PC-3 (cell line): ENCODE measurements at regions not wholly inside any gene's neighbourhood (a gene's known extent, or its start where the extent isn't known, plus 50 kb on each side); places are given as distances from the start of the nearest gene placed in this dataset.

ENCODE experiments used
- ATAC-seq: fragments of 200-7000 bp; cut with Tn5 transposase; 2 replicates; pipeline ENCODE4 v1.9.1; 2020; ENCODE audit warnings: mild to moderate bottlenecking, moderate library complexity
- BruUV-seq: library from RNA; stranded (reverse); fragments of 400-500 nt; replicated peaks from 2 replicates; lab custom pipeline; 2021; lab: Mats Ljungman, UMichigan
- CTCF ChIA-PET: fragments of 300-600 bp; sonication (Branson Sonifier 250); formaldehyde crosslinking; loops from one replicate; lab custom pipeline; 2022; ENCODE audit warnings: antibody characterized with exemption; lab: Charles Lee
- POLR2A ChIA-PET: fragments of 300-600 bp; sonication (Branson Sonifier 250); formaldehyde crosslinking; loops from one replicate; lab custom pipeline; 2022; ENCODE audit warnings: antibody characterized with exemption; ENCODE audit not compliant: unreplicated experiment; lab: Charles Lee
- DNase-seq: peaks from one replicate; pipeline ENCODE4 v3.0.0-alpha.2; 2015
- H2AFZ ChIP-seq: fragments of 300-600 bp; sonication (generic); 2 replicates; pipeline ENCODE4 v1.6.0; 2016; ENCODE audit warnings: antibody characterized with exemption, low read length
- H3F3A ChIP-seq: fragments of 300-600 bp; sonication (generic); one replicate; pipeline ENCODE4 v1.6.0; 2017; ENCODE audit warnings: antibody characterized with exemption, low read length, control low read depth, mild to moderate bottlenecking; ENCODE audit not compliant: unreplicated experiment
- H3K27ac ChIP-seq: fragments of 300-600 bp; sonication (generic); 2 replicates; pipeline ENCODE4 v1.5.1; 2016; ENCODE audit warnings: mild to moderate bottlenecking, low read length
- H3K27me3 ChIP-seq: fragments of 300-600 bp; sonication (generic); 2 replicates; pipeline ENCODE4 v1.6.1; 2016; ENCODE audit warnings: low read length, mixed read lengths
- H3K36me3 ChIP-seq: fragments of 300-600 bp; sonication (generic); 2 replicates; pipeline ENCODE4 v1.6.1; 2016; ENCODE audit warnings: low read depth, mixed run types, low read length, mixed read lengths
- H3K4me1 ChIP-seq: fragments of 300-600 bp; sonication (generic); 2 replicates; pipeline ENCODE4 v1.5.1; 2016; ENCODE audit warnings: low read length; ENCODE audit not compliant: insufficient read depth
- H3K4me2 ChIP-seq: fragments of 300-600 bp; sonication (generic); 2 replicates; pipeline ENCODE4 v1.6.0; 2016; ENCODE audit warnings: low read length
- H3K4me3 ChIP-seq: fragments of 300-600 bp; sonication (generic); 2 replicates; pipeline ENCODE4 v1.5.1; 2016; ENCODE audit warnings: mild to moderate bottlenecking, low read length, mixed read lengths
- H3K79me2 ChIP-seq: fragments of 300-600 bp; sonication (generic); 2 replicates; pipeline ENCODE4 v1.6.1; 2017; ENCODE audit warnings: low read length, mixed read lengths
- H3K9ac ChIP-seq: fragments of 300-600 bp; sonication (generic); 2 replicates; pipeline ENCODE4 v1.6.0; 2016; ENCODE audit warnings: mild to moderate bottlenecking, low read length
- H3K9me2 ChIP-seq: fragments of 300-600 bp; sonication (generic); replicated peaks from 2 replicates; pipeline ENCODE4 v1.6.1; 2016; ENCODE audit warnings: mixed run types, low read length, mixed read lengths
- H3K9me3 ChIP-seq: fragments of 300-600 bp; sonication (generic); 2 replicates; pipeline ENCODE4 v1.6.1; 2016; ENCODE audit warnings: low read length, mixed read lengths
- H4K20me1 ChIP-seq: fragments of 300-600 bp; sonication (generic); 2 replicates; pipeline ENCODE4 v1.6.1; 2016; ENCODE audit warnings: low read length, mixed read lengths
- CTCF ChIP-seq: fragments of 300-600 bp; sonication (generic); conservative IDR thresholded peaks from 2 replicates; pipeline ENCODE4 v1.5.1; 2017; ENCODE audit warnings: antibody characterized with exemption, low read depth, mild to moderate bottlenecking, low read length
- EZH2 ChIP-seq: fragments of 300-600 bp; sonication (generic); IDR thresholded peaks from one replicate; pipeline ENCODE4 v1.6.1; 2017; ENCODE audit warnings: antibody characterized with exemption, mild to moderate bottlenecking, low read length; ENCODE audit not compliant: unreplicated experiment
- EZH2phosphoT487 ChIP-seq: fragments of 300-600 bp; sonication (generic); IDR thresholded peaks from 2 replicates; pipeline ENCODE4 v1.6.1; 2018; ENCODE audit warnings: mild to moderate bottlenecking, antibody characterized with exemption, low read length, borderline replicate concordance
- intact Hi-C: fragments of 100-400 bp; cut with micrococcal nuclease; formaldehyde crosslinking; loops from 2 replicates; pipeline ENCODE4 v1.9.0; 2023

DNA sequence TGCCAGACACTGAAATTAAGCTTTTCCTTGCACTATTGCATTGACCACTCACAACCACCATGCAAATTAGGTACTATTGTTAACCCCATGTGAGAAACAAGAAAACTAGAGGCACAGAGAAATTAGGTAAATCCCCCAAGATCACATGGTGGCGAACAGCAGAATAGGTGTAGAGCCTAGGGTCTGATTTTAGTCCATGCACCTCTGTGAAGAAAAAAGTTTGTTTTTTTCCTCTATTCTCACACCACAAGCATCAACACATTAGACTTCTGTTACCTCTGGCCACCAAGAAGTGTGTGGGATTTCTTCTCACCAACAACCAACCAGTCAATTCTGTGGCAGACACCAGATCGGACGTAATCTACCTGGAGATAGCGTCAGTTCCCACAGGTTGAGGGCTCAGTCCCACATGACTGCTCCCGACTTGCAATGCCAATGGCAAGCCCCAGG lies 391.9 kb downstream of the COG6 start:
- no peaks in the 10 kb centered on the region for H3K27me3 ChIP-seq
- no peaks in the 10 kb centered on the region for H3K4me1 ChIP-seq
- no peaks in the 10 kb centered on the region for H3K9me3 ChIP-seq
- H3K4me3 ChIP-seq, result no peak overlapping the region
- ChIA-PET CTCF (no interaction called here), POLR2A (no interaction called here)
- ATAC-seq (no peak), DNase-seq (no peak)
- H3K4me2 ChIP-seq, result no peak overlapping the region
- H3K36me3 ChIP-seq, result no peaks in the 10 kb centered on the region
- no peak overlapping the region for H3K27ac ChIP-seq
- intact Hi-C loops, result no loop called here
- no peaks in the 10 kb centered on the region for H3F3A ChIP-seq
- H4K20me1 ChIP-seq, result no peaks in the 10 kb centered on the region
- TF ChIP-seq EZH2 (no peak), CTCF (no peak), EZH2phosphoT487 (no peak)
- no peak overlapping the region for H2AFZ ChIP-seq
- no TSS peak for BruUV-seq
- no peak overlapping the region for H3K9ac ChIP-seq
- H3K79me2 ChIP-seq, result no peaks in the 10 kb centered on the region
- H3K9me2 ChIP-seq, result no peaks in the 10 kb centered on the region

- H2AFZ ChIP-seq, result no peak overlapping the region
- intact Hi-C loops, result no loop called here
- no peak for DNase-seq
- no peaks in the 10 kb centered on the region for H3K36me3 ChIP-seq
- H3K9ac ChIP-seq, result no peak overlapping the region
- H3F3A ChIP-seq, result no peaks in the 10 kb centered on the region
- no TSS peak for BruUV-seq
- H3K4me3 ChIP-seq, result no peak overlapping the region
- no peaks in the 10 kb centered on the region for H3K9me3 ChIP-seq
- ChIA-PET CTCF (no interaction called here), POLR2A (no interaction called here)
- TF ChIP-seq EZH2phosphoT487 (no peak), EZH2 (no peak), CTCF (no peak)
- H3K27me3 ChIP-seq, result no peaks in the 10 kb centered on the region
- H3K9me2 ChIP-seq, result no peaks in the 10 kb centered on the region
- no peaks in the 10 kb centered on the region for H3K79me2 ChIP-seq
- ATAC-seq, result no peak
- H4K20me1 ChIP-seq, result no peaks in the 10 kb centered on the region
- no peak overlapping the region for H3K27ac ChIP-seq
- no peak overlapping the region for H3K4me2 ChIP-seq
- H3K4me1 ChIP-seq, result no peaks in the 10 kb centered on the region
Observed at GRCh38 chr13:40048551-40048950, 393.1 kb downstream of the COG6 start.

- H3K79me2 ChIP-seq, result no peaks in the 10 kb centered on the region
- no peak overlapping the region for H3K4me3 ChIP-seq
- H3K9me3 ChIP-seq, result no peaks in the 10 kb centered on the region
- no peaks in the 10 kb centered on the region for H3F3A ChIP-seq
- H3K36me3 ChIP-seq, result no peaks in the 10 kb centered on the region
- H3K4me1 ChIP-seq, result no peaks in the 10 kb centered on the region
- no peak overlapping the region for H3K27ac ChIP-seq
- H3K4me2 ChIP-seq, result no peak overlapping the region
- no peaks in the 10 kb centered on the region for H4K20me1 ChIP-seq
- no peaks in the 10 kb centered on the region for H3K27me3 ChIP-seq
- no peaks in the 10 kb centered on the region for H3K9me2 ChIP-seq
- H3K9ac ChIP-seq, result no peak overlapping the region
- TF ChIP-seq CTCF, result no peak
- TF ChIP-seq EZH2, result no peak
- TF ChIP-seq EZH2phosphoT487, result no peak
- no peak for ATAC-seq
- CTCF ChIA-PET, result no interaction called here
- intact Hi-C loops, result no loop called here
- POLR2A ChIA-PET, result no interaction called here
- DNase-seq, result no peak
- no peak overlapping the region for H2AFZ ChIP-seq
- BruUV-seq, result no TSS peak
Observed at GRCh38 chr13:40052954-40053353, 397.5 kb downstream of the COG6 start.
